K562 (cell line): ENCODE measurements at regions not wholly inside any gene's neighbourhood (a gene's known extent, or its start where the extent isn't known, plus 50 kb on each side); places are given as distances from the start of the nearest gene placed in this dataset.

Experiments used
- ATAC-seq: fragments of 200-7000 bp; cut with Tn5 transposase; 3 replicates; pipeline ENCODE4 v1.9.1; 2020; ENCODE audit warnings: moderate library complexity
- BruUV-seq: library from RNA; stranded (reverse); fragments of 400-500 nt; replicated peaks from 2 replicates; lab custom pipeline; 2021; lab: Mats Ljungman, UMichigan
- CTCF ChIA-PET: fragments of 300-600 bp; formaldehyde crosslinking; extraction: SDS; loops from one replicate; lab custom pipeline; 2021; ENCODE audit warnings: low intra/inter-chr PET ratio; lab: Yijun Ruan, JAX
- POLR2A ChIA-PET: fragments of 300-600, 350-650 bp; sonication (Branson Sonifier 250); formaldehyde crosslinking; extraction: SDS; loops from one replicate; lab custom pipeline; 2021; ENCODE audit warnings: antibody characterized with exemption, inconsistent platforms; lab: Yijun Ruan, JAX
- DNase-seq, 4 experiments: peaks; one replicate each; pipeline versions ENCODE4 v3.0.0 to v3.0.0-alpha.2; 2011 to 2018; ENCODE audit warnings: low spot score in 3 of 4, mixed read lengths in 3 of 4; ENCODE audit errors: extremely low read depth in 1 of 4
- FAIRE-seq: peaks from 2 replicates; lab custom pipeline; 2011; peaks lifted over from hg19 to GRCh38; lab: Jason Lieb, UNC
- H2AFZ ChIP-seq: 2 replicates; pipeline ENCODE4 v1.6.0; 2011; ENCODE audit warnings: low read depth, low read length, control low read depth, inconsistent platforms
- H3K27ac ChIP-seq: fragments of 200-600 bp; 3 replicates; pipeline ENCODE4 v1.8.0; 2011; ENCODE audit warnings: low read depth, mild to moderate bottlenecking, control low read depth, inconsistent platforms, low read length, moderate library complexity, mixed read lengths; ENCODE audit errors: extremely low read depth
- H3K27me3 ChIP-seq, 2 experiments: fragments of 300-600 bp in 1 of 2; 2 replicates in 1 of 2; 3 replicates in 1 of 2; pipeline versions ENCODE4 v1.6.0 to v1.8.0; 2011; ENCODE audit warnings: inconsistent platforms in 2 of 2, low read length in 2 of 2, mild to moderate bottlenecking in 1 of 2, mixed read lengths in 1 of 2, moderate library complexity in 1 of 2; ENCODE audit not compliant: control insufficient read depth in 2 of 2, insufficient read depth in 2 of 2
- H3K36me3 ChIP-seq: fragments of 300-600 bp; 3 replicates; pipeline ENCODE4 v1.8.0; 2011; ENCODE audit warnings: mild to moderate bottlenecking, low read length, inconsistent platforms; ENCODE audit not compliant: control insufficient read depth, insufficient read depth
- H3K4me1 ChIP-seq, 2 experiments: fragments of 200-600 bp in 1 of 2; replicated peaks in 1 of 2; 2 replicates in 1 of 2; 3 replicates in 1 of 2; pipeline versions ENCODE4 v1.5.1 to v1.8.0; 2011; ENCODE audit warnings: inconsistent platforms in 2 of 2, low read length in 2 of 2, mild to moderate bottlenecking in 1 of 2, mixed read lengths in 1 of 2, moderate library complexity in 1 of 2; ENCODE audit not compliant: control insufficient read depth in 2 of 2, insufficient read depth in 2 of 2
- H3K4me2 ChIP-seq: 2 replicates; pipeline ENCODE4 v1.6.1; 2011; ENCODE audit warnings: low read length, control low read depth, inconsistent platforms, mixed read lengths; ENCODE audit not compliant: insufficient read depth
- H3K4me3 ChIP-seq: fragments of 200-600 bp; sonication (generic), shearing (Covaris generic); 2 replicates; pipeline ENCODE4 v1.5.1; 2016; ENCODE audit warnings: control low read depth, inconsistent platforms
- H3K79me2 ChIP-seq: fragments of 200-600 bp; 3 replicates; pipeline ENCODE4 v1.8.0; 2011; ENCODE audit warnings: low read length, inconsistent platforms; ENCODE audit not compliant: control insufficient read depth, insufficient read depth
- H3K9ac ChIP-seq, 2 experiments: 2 replicates each; pipeline versions ENCODE4 v1.6.0 to v1.6.1; 2011; ENCODE audit warnings: low read depth in 2 of 2, low read length in 2 of 2, control low read depth in 1 of 2, inconsistent platforms in 1 of 2, mild to moderate bottlenecking in 1 of 2, mixed read lengths in 1 of 2; ENCODE audit not compliant: insufficient read depth in 1 of 2
- H3K9me1 ChIP-seq: one replicate; pipeline ENCODE4 v1.6.0; 2011; ENCODE audit warnings: inconsistent platforms, mild to moderate bottlenecking, low read length, moderate library complexity; ENCODE audit not compliant: control insufficient read depth, insufficient read depth
- H3K9me3 ChIP-seq: replicated peaks from 2 replicates; pipeline ENCODE4 v1.5.1; 2011; ENCODE audit warnings: low read depth, low read length, inconsistent platforms; ENCODE audit not compliant: control insufficient read depth, insufficient read depth
- H4K20me1 ChIP-seq: replicated peaks from 2 replicates; pipeline ENCODE4 v1.6.1; 2011; ENCODE audit warnings: low read length, inconsistent platforms, mixed read lengths; ENCODE audit not compliant: control insufficient read depth, insufficient read depth
- NELFE ChIP-seq: IDR thresholded peaks from 2 replicates; pipeline ENCODE4 v1.6.1; 2011; ENCODE audit warnings: mild to moderate bottlenecking; ENCODE audit not compliant: insufficient read depth, insufficient read length
- ZBTB11 ChIP-seq, 3 experiments: fragments of 200-800 bp in 1 of 3; fragments of 250-450 bp in 1 of 3; fragments of 450-650 bp in 1 of 3; sonication (Bioruptor Pico) in 1 of 3; sonication (Bioruptor generic) in 1 of 3; formaldehyde crosslinking in 1 of 3; IDR thresholded peaks; 2 replicates each; pipeline versions ENCODE4 v1.6.1 to v1.8.0; 2016 to 2022; ENCODE audit warnings: mild to moderate bottlenecking in 2 of 3, missing genetic modification characterization in 2 of 3, missing compliant biosample characterization in 1 of 3, moderate library complexity in 1 of 3
- WGBS: fragments of 100-300 bp; shearing (Covaris generic); methylation state at CpG from one replicate; pipeline ENCODE4 v1.1.6; 2016; ENCODE audit warnings: low coverage, mixed read lengths; ENCODE audit not compliant: insufficient coverage; ENCODE audit errors: missing lambda C conversion rate; 5-methylcytosine and 5-hydroxymethylcytosine counted together
- in situ Hi-C: fragments of 300-500 bp; cut with MboI; formaldehyde crosslinking; loops from 4 replicates; pipeline ENCODE4 v1.15.0; 2018; ENCODE audit warnings: inconsistent platforms, mixed read lengths
- intact Hi-C: fragments of 100-400 bp; cut with micrococcal nuclease; formaldehyde crosslinking; loops from 2 replicates; pipeline ENCODE4 v1.14.2; 2022

- no peaks in the 10 kb centered on the region for H4K20me1 ChIP-seq
- H3K79me2 ChIP-seq: no peaks in the 10 kb centered on the region
- 0% methylated on average over 10 of the region's 10 CpGs for WGBS
- BruUV-seq: no TSS peak
- ChIA-PET CTCF (no interaction called here), POLR2A (interaction anchor here (0.7 to 1.7 kb wide), 3 partner anchors 8 to 103 kb away, joined by 4 to 5 read pairs (median 4); no protein-coding TSS in a partner anchor)
- no peak for FAIRE-seq
- no peak overlapping the region for H3K4me2 ChIP-seq
- no peak overlapping the region for H3K9ac ChIP-seq
- H2AFZ ChIP-seq: no peak overlapping the region
- H3K27me3 ChIP-seq: peaks cover 3 to 8% of the 10 kb centered on the region in 2 experiments; a peak in 3 of 5 replicates
- no peaks in the 10 kb centered on the region for H3K9me3 ChIP-seq
- no peak for ATAC-seq
- TF ChIP-seq NELFE: no peak
- TF ChIP-seq ZBTB11 (CRISPR knock-in tag; IDR thresholded peaks at IDR 0.05): 0 out of 6 replicates have a peak, but pooled peaks of 1 of the 3 experiments have one; percentile 8
- no peaks in the 10 kb centered on the region for H3K36me3 ChIP-seq
- H3K27ac ChIP-seq: no peak overlapping the region
- no peak for DNase-seq
- no peaks in the 10 kb centered on the region for H3K9me1 ChIP-seq
- intact Hi-C loops: no loop called here
- in situ Hi-C loops: no loop called here
- no peaks in the 10 kb centered on the region for H3K4me1 ChIP-seq
- H3K4me3 ChIP-seq: no peak overlapping the region
Observed at GRCh38 chr20:48538058-48538825, 289.6 kb downstream of the PREX1 start.
